ENCODE measurements at regions not wholly inside any gene's neighbourhood (a gene's known extent, or its start where the extent isn't known, plus 50 kb on each side); places are given as distances from the start of the nearest gene placed in this dataset.

DNA sequence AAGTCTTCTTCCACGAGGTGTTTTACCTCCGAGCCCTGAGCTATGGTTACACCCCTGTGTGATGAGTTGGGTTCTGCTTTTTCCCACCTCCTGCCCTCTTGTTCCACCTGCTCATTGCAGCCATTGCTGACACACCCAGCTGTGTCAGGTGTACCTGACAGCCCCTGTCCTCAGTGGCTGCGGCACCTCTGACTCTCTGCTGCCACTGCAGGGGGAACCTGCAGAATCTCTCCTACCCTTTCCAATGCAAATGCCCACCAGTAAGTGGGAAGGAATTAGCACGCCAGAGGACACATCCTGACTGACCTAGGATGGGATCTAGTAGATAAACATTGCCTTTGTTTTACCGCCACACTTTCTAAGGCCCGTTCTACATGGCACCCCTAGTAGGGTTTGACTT, 600.9 kb upstream of the MKI67 start:
- no peak for DNase-seq

DNA sequence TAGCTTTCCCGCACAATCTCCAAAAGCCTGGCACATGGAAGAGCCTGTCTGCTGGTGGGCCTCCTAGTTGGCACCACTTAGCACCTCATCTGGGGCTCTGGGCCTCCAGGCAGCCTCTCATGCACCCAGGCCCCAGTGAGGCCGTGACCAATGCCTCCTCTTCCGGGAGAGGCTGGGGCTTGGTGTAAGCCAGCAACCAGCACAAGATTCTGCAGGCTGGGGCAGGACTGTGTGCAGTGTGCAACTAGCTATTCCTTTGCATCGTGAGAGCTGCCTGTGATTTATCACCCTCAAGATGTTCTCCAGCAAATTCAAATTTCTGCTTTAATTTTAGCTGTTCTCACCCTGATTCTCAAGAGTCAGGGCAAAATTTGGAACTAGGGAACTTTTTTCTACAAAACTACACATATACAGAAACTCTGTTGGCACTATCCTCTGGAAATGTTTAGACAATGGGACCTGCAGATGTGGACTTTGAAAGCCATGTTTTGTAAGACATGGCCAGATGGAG, 603.7 kb upstream of the MKI67 start:
- no peak for DNase-seq

DNA sequence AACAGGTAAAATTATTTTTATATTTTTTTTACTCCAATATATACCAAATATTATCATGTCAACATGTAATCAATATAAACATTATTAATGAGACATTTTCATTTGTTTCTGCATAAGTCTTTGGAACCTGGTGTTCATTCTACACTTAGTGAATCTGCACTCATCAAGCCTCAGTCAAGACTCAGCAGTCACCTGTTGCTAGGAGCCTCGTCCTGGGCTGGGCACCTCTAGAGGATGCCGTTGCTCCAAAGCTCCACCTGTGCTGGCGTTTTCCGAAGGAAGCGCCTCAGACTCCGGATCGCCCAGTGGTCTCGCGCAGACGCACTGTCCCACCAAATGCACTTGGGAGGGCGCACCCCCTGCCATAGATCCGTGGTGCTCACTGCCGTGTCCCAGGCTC, 604.7 kb upstream of the MKI67 start:
- DNase-seq: no peak

DNA sequence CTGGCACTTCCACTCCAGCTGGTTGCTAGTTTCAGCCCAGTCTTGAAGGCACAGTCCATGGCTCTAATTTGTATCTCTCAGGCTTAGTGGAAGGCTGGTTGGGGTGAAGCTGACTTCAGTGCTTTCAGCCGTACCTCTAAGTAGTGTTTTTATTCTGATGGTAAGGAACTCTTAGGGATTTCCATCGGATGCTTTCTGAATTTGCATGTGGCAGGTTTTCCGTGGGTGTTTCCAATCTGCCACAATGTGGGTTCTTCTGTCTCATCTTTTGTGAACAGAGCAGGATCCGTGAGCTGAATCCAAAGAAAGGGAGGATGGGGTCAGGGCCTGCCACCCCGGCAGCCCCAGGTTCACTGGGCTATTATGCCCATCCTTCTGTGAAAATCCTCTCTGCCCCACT, 607.9 kb upstream of the MKI67 start:
- no peak for DNase-seq

DNA sequence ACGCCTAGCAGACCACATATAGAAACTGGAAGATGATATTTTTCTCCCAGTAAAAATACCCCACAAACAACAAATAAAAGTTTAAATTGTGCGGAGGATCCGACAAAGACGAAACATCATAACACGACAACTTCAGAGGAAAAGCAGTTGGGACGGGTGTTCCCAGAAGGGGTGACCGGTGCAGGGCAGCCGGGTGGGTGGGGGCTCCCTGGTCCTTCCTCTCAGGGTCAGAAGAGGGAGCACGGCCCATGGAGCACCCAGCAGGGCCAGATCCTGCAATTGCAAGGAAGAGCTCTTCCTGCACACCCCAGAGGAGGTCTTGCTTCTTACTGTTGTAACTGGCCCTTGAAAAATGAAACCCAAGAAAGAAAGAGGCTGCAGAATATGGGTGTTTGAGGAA, 608.5 kb upstream of the MKI67 start:
- no peak for DNase-seq

DNA sequence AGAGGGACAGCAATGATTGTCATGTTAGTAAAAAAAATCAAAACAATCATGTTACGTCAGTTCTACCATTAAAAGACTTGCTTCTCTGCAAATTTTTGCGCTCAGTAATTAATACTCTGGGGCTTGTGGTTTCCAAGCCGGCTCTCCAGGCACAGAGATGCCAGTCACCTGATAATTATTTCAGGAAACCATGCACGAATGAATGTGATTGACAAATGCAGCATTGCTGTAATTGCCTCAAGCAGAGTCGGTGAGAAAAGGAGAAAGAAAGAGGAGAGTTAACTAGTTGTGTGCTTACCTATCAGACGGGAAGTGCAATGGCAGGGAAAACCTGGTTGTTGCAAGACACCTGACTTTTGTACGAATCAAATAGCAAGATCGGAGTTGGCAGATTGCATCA, 609.8 kb upstream of the MKI67 start:
- no peak for DNase-seq

DNA sequence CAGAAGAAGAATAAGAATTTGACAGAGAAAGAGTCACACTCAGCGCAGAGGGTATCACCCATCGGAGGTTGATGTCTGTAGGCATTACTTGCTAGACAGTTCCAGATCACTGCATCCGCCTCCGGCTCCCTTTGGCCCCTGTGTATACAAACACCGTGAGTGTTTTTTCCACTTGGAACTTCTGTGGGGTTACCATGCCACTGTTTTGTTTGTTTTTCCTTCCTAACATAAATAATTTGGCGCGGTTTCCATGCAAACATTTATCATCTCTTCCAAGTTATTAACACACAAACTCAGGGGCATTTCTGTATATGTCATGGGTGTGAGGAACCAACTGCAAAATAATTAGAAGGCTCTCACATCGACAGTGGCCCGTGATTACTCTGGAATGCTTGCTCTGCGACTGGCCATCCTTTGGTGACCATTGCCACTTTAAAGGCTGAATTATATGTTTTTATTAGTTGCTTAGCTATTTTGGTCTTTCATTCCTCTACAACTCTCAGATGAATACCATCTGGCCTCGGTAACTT, 612.2 kb upstream of the MKI67 start:
- DNase-seq: no peak

DNA sequence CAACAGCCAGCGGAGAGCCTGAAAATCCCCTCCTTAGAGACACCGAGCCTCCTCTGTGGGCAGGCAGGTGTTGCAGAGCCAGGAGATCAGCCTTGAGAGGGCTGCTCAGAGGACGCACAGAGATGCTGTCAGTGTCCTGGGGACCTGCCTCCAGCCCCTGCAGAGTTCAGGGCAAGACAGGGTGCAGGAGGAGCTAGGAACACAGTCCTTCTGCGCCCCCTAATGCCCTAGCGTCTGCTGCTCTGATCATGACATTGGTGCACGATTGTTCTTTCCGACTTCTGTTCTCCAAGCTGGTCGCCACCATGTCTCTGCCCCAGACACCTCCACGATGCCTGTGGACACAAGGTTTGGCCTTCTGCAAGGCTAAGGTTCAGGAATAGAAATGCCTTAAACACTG, 613.7 kb upstream of the MKI67 start:
- DNase-seq: no peak

DNA sequence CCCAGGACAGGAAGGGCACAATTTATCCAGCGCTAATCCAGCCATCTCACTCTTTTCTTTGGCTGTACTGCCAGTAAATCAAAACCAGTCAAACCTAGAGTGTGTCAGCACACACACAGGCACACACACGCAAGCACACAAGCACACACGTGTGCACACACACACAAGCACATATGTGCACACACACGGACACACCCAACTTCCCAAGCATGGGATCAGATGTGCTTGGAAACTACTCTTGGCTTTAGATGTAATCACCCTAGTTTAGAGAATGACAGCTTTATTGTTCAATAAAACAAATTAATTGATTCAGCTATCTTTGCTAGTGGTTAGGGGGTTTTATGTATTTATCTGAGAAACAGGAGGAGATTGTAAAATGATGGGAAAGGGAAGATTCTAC, 615.0 kb upstream of the MKI67 start:
- DNase-seq: no peak

DNA sequence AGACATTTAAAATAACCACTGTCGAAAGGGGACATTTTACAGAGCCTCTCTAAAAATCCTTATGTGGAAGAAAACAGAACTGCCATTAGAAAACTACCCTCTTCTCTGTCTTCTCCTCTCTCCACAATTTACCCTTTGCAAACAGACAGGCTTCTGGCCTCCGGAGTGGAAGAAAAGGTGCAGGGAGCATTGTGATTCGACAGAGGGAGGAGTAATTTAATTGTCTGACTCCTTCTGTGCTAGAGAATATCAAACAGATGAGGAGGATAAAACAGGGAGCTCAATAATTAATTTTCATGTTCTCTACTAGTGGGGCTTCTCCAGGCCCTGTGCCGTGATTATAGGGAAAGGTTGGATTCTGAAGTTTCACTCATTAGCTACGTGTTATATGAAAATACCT, 615.5 kb upstream of the MKI67 start:
- DNase-seq: no peak

DNA sequence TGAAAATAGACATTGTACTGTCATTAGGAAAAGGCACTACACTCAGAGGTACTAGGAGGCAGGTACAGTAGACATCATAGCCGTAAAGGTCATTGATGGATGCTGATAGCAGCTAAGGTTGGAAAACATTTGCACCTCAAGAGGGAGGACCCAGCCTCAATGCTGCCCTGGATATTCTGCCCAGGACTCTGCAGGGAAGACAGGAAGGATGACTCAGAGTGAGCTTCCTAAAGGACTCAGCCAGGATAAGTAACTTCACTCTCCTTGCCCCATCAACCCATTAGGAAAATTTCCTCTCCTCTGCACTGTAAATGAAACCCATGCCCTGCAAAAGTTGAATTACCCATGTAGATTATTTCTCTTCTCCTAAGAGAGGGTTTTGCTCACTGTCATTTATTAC, 617.9 kb upstream of the MKI67 start:
- DNase-seq: no peak

DNA sequence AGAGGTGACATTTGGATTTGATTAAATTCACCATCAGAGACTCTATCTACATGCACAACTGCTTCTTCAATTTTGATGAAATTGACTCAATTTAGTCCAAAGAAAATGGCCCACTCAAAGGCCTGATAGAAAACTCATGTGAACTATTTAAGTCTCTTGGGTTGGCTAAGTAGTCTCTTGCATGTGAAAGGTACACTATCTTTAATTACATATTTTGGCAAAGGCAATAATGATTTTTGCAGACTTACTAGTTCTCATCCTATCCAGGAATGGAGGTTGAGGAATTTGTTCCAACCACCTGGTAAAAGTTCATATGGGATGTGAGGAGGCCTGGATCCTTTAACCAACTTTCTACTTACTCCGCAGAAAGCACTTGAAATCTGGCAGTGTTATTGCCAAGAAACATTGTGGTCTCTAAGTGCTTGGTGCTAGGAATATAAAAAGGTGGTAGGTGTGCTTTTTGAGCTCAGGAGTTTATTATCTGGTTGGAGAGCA, 618.6 kb upstream of the MKI67 start:
- DNase-seq: no peak

DNA sequence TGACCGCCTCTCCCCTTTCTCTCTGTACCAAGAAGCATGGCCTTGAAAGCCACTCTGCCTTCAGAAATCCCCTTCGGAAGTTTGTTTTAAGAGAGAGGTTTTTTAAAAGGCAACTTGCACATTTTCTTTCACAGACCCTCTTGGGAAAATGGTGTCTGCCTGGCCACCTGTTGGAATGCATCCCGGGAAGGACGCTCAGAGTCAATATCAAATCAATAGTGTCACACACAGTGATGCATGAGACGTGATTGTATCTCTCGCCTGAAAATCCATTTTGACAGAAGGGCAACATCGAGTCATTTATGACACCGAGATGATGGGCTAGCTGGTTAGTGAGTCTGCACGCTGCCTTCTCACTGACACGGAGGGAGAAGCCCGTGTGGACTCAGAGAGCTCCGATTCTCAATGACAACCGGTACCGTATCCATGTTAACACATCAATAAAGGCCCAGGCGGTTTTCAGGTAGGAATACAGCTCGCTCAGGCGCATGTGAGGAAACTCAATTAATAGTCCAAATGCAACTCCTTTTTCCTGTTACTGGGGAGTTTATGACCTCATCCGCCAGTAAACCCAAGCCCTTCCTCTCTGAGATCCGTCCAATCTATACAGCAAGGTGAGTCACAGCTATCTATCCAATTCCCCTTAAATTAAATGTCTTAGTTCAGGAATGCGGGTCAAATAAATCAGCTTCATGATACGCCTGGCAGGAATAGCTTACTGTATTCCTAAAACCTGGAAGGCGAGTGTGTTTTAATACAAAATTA, 621.5 kb upstream of the MKI67 start:
- DNase-seq: no peak

DNA sequence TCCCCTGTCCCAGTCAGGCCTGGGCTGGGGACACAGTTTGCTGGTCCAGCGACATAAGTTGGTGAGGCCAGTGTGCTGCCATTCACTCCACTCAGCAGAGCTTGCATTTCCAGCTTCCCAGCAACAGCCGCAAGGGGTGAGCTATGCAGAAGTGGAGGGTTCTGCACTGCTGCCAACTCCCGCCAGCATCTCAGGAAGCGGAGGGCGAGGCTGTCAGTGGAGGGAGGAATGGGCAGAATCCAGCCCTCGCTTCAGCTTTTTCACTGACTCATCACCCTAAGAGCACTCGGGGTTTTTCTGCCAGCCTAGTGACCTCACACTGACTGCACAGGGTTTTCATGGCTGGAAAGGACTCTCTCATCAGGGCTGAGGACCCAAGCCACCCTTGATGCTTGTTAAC, 625.1 kb upstream of the MKI67 start:
- no peak for DNase-seq

DNA sequence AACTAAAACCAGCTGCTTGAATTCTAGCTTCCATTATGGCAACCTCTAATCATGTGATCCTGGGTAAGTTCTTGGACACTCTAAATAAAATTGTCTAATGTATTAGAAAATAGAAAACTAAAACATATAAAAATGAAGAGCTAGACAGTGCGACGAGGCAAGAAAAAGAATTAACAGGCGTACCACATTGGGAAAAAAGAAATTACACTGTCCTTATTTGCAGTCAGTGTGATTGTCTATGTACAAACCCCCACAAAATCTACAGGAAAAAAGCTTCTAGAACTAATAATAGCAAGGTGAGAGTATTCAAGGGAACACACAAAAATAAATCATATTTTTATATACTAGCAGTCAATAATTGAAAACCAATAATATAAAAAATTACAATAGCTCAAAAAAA, 625.6 kb upstream of the MKI67 start:
- no peak for DNase-seq

DNA sequence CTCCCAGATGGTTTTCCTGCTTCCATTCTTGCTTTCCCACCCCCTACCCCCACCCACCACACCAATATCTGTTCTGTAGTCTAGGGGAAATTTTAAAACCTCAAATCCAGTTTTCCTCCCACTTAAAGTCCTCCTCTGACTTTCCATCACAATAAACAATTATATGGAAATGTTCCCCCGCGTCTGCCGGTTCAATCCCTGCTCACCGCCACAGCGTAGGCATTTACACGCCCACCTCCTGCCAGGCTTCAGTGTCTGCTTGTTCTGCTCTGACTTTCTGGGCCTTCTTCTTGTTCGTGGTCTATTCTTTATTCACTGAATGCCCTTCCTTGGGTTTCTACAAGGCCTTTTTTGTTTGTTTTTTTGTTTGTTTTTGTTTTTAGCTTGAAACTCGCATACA, 633.0 kb upstream of the MKI67 start:
- no peak for DNase-seq

DNA sequence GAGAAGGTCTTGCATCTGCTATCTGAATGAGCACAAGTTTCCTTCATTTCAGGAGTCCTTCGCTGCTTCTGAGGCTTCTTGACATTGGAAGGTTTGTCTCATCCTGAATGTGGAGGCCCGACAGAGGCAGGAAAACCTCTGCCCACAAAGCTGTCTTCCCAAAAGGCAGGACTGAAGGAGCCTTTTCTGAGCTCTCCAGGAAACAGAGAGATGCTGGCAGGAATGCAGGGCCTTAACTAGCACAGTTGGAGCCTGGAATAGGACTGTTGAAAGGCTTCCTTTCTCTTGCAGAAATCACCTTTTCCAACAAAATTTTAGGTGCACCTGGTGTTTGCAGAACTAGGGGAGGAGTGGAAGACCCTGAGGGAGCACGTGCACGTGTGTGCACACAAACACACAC, 637.4 kb upstream of the MKI67 start:
- no peak for DNase-seq

DNA sequence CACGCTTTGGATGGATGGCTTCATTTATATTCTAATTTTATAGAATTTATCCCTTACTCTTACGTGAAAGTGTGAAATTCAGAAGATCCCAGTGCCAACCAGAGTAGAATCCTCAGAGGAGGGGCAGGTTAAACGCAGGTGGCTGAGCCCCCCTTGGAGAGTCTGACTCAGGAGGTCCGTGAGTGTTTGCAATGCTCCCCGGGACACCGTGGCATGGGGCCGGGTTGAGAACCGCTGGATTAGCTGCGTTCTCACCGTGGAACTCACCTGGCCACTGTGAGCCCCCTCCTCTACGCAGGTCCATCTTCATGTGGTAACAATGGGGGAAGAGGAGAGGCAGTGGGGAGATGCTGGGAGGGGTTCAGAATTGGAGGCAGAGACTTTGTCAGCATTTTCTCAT, 638.0 kb upstream of the MKI67 start:
- no peak for DNase-seq

DNA sequence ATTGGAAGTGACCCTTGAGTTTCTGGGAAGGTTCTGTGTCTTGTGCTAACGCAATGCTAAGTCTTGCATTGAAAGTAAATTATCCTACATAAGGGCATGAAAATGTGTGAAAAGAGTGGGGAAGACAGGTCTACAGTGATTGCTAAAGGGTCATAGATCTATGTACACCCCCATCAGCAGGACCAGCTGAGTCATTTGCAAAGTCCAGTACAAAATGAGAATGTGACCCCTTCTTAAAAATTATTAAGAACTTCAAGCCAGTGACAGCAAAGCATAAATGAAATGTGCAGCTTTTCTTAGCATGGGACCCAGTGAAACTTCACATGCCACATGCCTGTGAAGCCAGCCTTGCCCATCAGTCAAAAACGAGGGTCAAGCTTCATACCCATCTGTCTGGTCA, 640.7 kb upstream of the MKI67 start:
- DNase-seq: no peak

DNA sequence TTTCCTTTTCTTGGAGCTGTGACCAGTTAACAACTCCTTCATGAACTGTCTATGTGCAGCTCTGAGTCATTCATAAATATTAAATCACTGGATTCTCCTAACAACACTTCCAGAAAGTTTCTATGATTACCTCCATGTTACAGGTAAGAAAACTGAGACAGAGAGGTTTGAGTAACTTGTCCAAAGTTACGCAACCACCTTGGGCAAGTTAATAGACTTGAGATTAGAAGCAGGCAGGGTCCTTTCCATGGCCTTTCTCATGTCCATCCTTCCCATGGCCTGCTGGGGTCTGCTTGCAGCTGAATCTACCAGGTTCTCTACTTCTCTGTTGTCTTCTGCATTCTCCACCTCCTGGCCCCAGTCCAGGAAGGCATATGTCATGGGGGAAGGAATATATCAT, 648.8 kb upstream of the MKI67 start:
- DNase-seq: no peak

DNA sequence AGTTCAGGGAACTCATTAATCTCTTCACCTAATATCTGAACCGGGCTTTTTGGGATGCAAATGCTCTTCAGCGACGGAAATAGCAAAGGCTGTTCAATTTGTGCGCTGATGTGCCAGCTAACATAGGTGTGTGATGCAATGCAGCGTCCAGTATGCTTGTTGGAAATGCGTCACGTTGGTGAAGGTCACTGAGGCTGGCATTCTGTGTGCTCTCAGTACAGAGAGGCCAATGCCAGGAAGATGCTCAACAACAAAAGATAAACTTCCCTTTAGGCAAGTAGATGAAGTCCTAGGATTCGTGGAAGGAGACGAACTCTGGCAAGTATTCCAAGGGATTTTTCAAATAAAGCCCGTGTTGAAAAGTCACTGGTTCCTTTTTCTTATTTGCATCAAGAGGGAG, 649.5 kb upstream of the MKI67 start:
- no peak for DNase-seq

DNA sequence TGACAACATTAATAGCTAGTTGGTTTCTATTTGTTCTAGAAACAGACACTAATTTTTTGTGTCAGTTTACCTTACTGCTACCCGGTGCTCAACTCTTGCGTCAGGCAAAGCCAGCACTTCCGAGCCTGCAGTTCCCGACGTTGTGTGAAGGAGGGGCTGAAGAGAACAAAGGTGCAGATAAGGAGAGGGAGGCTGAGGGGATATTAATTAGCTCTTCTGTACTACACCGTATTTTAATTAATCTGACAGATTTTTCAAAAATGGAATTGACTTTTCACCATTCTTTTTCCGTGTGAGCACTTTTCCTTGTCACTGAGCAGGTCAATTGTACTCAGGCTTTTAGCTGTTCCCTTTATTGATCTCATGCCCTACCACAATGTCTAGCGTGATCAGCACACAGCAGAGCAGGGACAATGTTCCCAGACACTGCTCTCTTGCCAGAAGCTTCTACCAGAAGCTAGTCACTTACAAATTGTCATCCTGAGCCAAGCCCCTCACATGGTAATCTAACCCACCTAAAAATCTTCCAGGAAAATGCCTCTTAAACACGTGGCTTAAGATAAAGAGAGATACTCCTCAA, 650.5 kb upstream of the MKI67 start:
- no peak for DNase-seq

DNA sequence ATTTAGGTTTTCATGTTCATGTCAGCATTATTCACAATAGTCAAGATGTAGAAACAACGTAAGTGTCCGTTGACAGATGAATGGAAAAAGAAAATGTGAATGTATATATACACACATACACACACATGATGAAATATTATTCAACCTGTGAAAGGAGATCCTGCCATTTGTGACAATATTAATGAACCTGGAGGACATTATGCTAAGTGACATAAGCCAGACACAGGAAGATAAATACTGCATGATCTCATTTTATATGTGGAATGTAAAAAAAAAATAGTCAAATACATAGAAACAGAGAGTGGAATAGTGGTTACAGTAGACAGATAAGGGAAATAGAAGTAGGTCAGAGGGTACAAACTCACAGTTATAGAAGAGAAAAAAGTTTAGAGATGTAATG, 651.1 kb upstream of the MKI67 start:
- DNase-seq: no peak

DNA sequence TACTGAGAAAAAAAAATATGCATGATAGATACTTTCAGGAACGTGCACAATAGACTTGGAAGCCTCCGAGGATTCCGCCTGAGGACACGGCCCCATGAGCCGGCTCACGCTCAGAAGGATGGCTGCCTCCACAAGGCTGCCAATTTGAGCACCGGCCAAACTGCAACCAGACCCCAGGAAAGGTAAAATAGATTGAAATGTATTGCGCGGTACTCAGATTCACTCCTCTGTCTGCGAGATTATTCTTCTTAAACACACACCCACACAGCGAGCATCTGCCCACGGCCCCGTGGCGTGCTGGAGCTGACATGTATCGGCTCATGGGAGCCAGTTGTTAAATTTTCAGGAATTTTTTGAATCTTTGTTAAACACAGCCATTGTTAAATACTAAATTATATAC, 653.2 kb upstream of the MKI67 start:
- no peak for DNase-seq
